DND-41 (cell line): ENCODE measurements at regions not wholly inside any gene's neighbourhood (a gene's known extent, or its start where the extent isn't known, plus 50 kb on each side); places are given as distances from the start of the nearest gene placed in this dataset.

Experiments used
- CTCF ChIP-seq: IDR thresholded peaks from 2 replicates; pipeline ENCODE4 v1.5.1; 2012; ENCODE audit warnings: borderline replicate concordance, low read length, moderate library complexity, mild to moderate bottlenecking; ENCODE audit not compliant: poor library complexity, severe bottlenecking; ENCODE audit errors: extremely low read depth
- EZH2 ChIP-seq: IDR thresholded peaks from 3 replicates; pipeline ENCODE4 v1.6.1; 2012; ENCODE audit warnings: borderline replicate concordance, low read depth, mild to moderate bottlenecking, moderate library complexity, low read length, inconsistent platforms; ENCODE audit not compliant: severe bottlenecking

- TF ChIP-seq CTCF (no peak), EZH2 (no peak)
Observed at GRCh38 chr6:92828788-92829187, 590.6 kb downstream of the EPHA7 start.
